Psoas muscle (tissue), 7 donors: ENCODE measurements at regions not wholly inside any gene's neighbourhood (a gene's known extent, or its start where the extent isn't known, plus 50 kb on each side); places are given as distances from the start of the nearest gene placed in this dataset.

Source experiments
- ATAC-seq, 4 donors: fragments of 200-7000 bp; cut with Tn5 transposase; one replicate each; pipeline ENCODE4 v1.9.1; 2020; ENCODE audit warnings: moderate library complexity in 3 of 4, mild to moderate bottlenecking in 2 of 4
- DNase-seq, 2 donors: peaks; one replicate each; pipeline ENCODE4 v3.0.0-alpha.2; 2020
- H3K27ac ChIP-seq: fragments of 200-600 bp; one replicate; pipeline ENCODE4 v1.8.0; 2022
- H3K27me3 ChIP-seq, 3 donors: fragments of 200-600 bp in 1 of 3; one replicate each; pipeline versions ENCODE4 v1.6.1 to v1.8.0; 2013 to 2022; ENCODE audit warnings: low read length in 2 of 3, mild to moderate bottlenecking in 2 of 3, moderate library complexity in 1 of 3; ENCODE audit not compliant: insufficient read depth in 3 of 3
- H3K36me3 ChIP-seq, 2 donors: fragments of 200-600 bp in 1 of 2; one replicate each; pipeline versions ENCODE4 v1.6.1 to v1.8.0; 2013 to 2022; ENCODE audit warnings: low read depth in 1 of 2, mild to moderate bottlenecking in 1 of 2, moderate library complexity in 1 of 2; ENCODE audit not compliant: insufficient read depth in 1 of 2
- H3K4me1 ChIP-seq: fragments of 200-600 bp; one replicate; pipeline ENCODE4 v1.8.0; 2022
- H3K4me3 ChIP-seq: fragments of 200-600 bp; one replicate; pipeline ENCODE4 v1.8.0; 2022; ENCODE audit warnings: mild to moderate bottlenecking
- H3K9me3 ChIP-seq: fragments of 200-600 bp; one replicate; pipeline ENCODE4 v1.8.0; 2022
- WGBS, 3 donors: extraction: QIAGEN DNeasy Blood & Tissue Kit; methylation state at CpG; one replicate each; pipeline versions ENCODE4 v1.1.6 to v1.1.7; 2013; 5-methylcytosine and 5-hydroxymethylcytosine counted together
- intact Hi-C, 2 donors: fragments of 100-400 bp; cut with DNase I; formaldehyde crosslinking; loops; one replicate each; pipeline versions ENCODE4 v1.11.0 to v1.14.2; 2022
- TF ChIP-seq, protein P1 (sequence below): fragments of 200-600 bp; IDR thresholded peaks from one replicate; pipeline ENCODE4 v1.8.0; 2022; ENCODE audit warnings: antibody characterized with exemption
- donor health status: healthy with polysubstance abuse.
- donor health status: DM: no; HTN: no; CAD: no; lungs with moderate emphysema.
- donor health status: Bipolar disorder and iron deficiency.
- donor health status: healthy.
- donor health status: DM: yes; HTN: yes; CAD: no.
- donor health status: DM: no; HTN: no; CAD: no.
- donor health status: DM: yes; HTN: yes; CAD: no.

DNA sequence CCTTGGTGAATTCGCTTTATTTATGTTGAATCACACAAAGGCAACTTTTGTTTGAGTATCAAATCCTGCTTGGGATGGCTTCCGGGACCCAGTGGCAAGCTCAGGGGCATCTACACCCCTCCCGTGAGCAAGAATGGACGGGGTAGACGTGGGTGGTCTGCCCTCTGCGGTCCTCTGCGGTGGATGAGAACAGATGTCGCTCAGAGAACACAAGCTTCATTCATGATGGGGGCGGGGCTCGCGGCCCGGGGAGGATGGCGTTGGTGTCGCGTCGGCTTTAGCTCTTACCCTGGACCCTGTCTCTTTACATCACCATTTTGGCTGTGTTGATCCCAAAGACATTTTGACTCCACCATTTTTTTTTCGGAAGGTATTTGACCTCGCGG, 158.5 kb upstream of the RTL1 start:
- peak; percentile 3 to 23 for DNase-seq
- TF ChIP-seq, protein P1, sequence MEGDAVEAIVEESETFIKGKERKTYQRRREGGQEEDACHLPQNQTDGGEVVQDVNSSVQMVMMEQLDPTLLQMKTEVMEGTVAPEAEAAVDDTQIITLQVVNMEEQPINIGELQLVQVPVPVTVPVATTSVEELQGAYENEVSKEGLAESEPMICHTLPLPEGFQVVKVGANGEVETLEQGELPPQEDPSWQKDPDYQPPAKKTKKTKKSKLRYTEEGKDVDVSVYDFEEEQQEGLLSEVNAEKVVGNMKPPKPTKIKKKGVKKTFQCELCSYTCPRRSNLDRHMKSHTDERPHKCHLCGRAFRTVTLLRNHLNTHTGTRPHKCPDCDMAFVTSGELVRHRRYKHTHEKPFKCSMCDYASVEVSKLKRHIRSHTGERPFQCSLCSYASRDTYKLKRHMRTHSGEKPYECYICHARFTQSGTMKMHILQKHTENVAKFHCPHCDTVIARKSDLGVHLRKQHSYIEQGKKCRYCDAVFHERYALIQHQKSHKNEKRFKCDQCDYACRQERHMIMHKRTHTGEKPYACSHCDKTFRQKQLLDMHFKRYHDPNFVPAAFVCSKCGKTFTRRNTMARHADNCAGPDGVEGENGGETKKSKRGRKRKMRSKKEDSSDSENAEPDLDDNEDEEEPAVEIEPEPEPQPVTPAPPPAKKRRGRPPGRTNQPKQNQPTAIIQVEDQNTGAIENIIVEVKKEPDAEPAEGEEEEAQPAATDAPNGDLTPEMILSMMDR: no peak
- no peak for ATAC-seq
- no peaks in the 10 kb centered on the region for H3K9me3 ChIP-seq
- H3K4me1 ChIP-seq: no peaks in the 10 kb centered on the region
- H3K27me3 ChIP-seq: peaks cover 0 to 7% (median 0%) of the 10 kb centered on the region in 3 donors
- no peaks in the 10 kb centered on the region for H3K36me3 ChIP-seq
- 61 to 83% (median 65%) methylated on average over 19 of the region's 19 CpGs for WGBS, 3 donors
- H3K4me3 ChIP-seq: no peak overlapping the region
- intact Hi-C loops: no loop called here
- no peak overlapping the region for H3K27ac ChIP-seq

DNA sequence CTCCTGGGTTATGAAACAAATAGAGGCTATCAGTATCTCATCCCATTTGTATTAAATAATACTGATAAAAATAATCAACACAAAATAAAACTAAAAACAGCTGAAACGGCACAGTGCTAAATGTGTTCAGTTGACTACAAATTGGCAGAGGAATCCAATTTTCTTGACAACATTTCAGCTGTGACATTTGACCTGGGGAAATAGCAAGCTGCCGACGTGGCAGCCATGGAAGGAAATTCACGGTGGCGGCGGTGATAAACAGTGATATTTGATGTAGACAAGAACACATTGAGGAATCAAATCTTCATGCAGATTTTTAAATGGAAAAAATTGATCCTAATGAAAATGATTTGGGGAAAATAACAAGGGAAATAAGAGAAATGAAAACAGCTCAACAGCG, 159.1 kb upstream of the RTL1 start:
- no peaks in the 10 kb centered on the region for H3K4me1 ChIP-seq
- H3K9me3 ChIP-seq: no peaks in the 10 kb centered on the region
- ATAC-seq (no peak), DNase-seq (no peak)
- H3K27me3 ChIP-seq: peaks cover 0 to 7% (median 0%) of the 10 kb centered on the region in 3 donors
- no peak overlapping the region for H3K4me3 ChIP-seq
- H3K36me3 ChIP-seq: no peaks in the 10 kb centered on the region
- intact Hi-C loops: no loop called here
- TF ChIP-seq, protein P1: no peak
- H3K27ac ChIP-seq: no peak overlapping the region
- WGBS, 3 donors: 44 to 66% (median 63%) methylated on average over 7 of the region's 7 CpGs

DNA sequence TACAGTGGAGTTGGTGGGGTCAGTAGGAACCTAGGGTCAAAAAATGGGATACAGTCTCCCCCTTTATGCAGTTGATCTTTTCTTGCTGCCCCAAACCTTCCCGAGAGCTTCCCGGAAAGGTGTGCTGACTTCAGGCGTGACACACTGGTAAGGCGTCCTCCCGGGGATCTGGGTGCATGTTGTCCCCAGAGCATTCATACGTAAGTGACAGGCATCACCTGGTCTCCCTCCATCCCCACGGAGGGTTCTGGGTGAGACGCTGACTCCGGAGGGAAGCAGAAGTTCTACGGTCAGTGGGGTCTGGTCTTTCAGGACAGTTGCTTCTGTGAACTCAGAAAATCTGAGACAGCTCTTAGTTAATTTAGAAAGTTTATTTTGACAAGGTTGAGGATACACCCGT, 159.6 kb upstream of the RTL1 start:
- H3K36me3 ChIP-seq: no peaks in the 10 kb centered on the region
- peak; percentile 4 to 29 for DNase-seq

DNA sequence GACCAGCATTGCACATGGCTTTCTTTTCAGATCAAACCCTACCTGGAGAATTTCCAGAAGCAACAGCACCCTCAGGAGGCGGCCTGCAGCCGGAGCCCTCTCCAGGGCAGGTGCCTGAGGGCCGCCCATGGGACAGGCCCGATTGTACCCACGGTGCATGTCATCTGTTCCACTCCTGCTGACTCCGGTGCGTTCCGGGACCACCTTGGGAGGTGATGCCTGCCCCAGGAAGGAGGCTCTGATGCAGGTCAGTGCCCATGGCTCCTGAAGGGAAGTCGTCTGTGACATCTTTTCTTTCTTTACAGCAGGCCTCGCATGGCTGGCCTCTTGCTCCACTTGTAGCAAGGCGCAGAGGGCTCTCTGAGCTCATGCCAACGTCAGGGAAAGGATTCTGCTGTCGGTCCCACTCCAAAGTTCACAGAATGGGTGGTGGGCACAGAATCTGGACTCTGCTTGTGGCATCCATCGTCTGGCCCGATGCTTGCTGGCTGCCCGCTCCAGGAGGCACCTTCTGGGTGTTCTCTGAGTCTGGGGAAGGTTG, 160.7 kb upstream of the RTL1 start:
- Histone ChIP-seq H3K27ac (no peak overlapping the region), H3K4me3 (no peak overlapping the region), H3K4me1 (no peaks in the 10 kb centered on the region), H3K9me3 (no peaks in the 10 kb centered on the region), H3K36me3 (no peaks in the 10 kb centered on the region), H3K27me3 (peaks cover 0 to 7% (median 0%) of the 10 kb centered on the region in 3 donors)
- WGBS, 3 donors: 89 to 92% (median 89%) methylated on average over 16 of the region's 16 CpGs
- intact Hi-C loops: no loop called here
- TF ChIP-seq, protein P1: no peak
- ATAC-seq (no peak), DNase-seq (peak; percentile 2 to 38)

More for the DNA sequence above, 159.6 kb upstream of the RTL1 start:
- H3K27ac ChIP-seq: no peak overlapping the region
- intact Hi-C loops: no loop called here
- no peak overlapping the region for H3K4me3 ChIP-seq
- H3K9me3 ChIP-seq: no peaks in the 10 kb centered on the region
- ATAC-seq: no peak
- TF ChIP-seq, protein P1: no peak
- WGBS, 3 donors: 89 to 93% (median 92%) methylated on average over 11 of the region's 11 CpGs
- no peaks in the 10 kb centered on the region for H3K4me1 ChIP-seq
- peaks cover 0 to 7% (median 0%) of the 10 kb centered on the region in 3 donors for H3K27me3 ChIP-seq

DNA sequence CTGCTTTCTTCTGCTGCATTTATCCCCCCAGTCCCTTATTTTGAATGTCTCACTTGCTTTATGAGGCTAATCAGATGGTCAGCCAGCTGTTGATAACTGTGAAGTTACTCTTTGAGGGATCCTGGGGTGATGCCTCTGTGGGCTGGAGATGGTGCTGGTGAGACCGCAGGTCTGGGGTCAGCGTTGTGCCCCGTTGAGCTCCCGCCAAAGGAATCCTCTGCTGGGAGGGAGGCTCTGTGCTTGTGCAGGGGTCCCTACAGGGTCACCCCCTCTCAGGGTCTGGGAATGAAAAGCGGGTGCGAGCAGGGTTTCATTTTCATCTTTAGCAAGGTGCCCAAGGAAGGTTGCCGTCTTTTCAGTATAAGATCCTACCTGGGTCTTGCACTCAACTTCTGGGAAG, 161.2 kb upstream of the RTL1 start:
- intact Hi-C loops: no loop called here
- Histone ChIP-seq H3K27ac (no peak overlapping the region), H3K36me3 (no peaks in the 10 kb centered on the region), H3K4me3 (no peak overlapping the region), H3K9me3 (no peaks in the 10 kb centered on the region), H3K4me1 (no peaks in the 10 kb centered on the region), H3K27me3 (peaks cover 0 to 7% (median 0%) of the 10 kb centered on the region in 3 donors)
- WGBS, 3 donors: 94 to 96% (median 94%) methylated on average over 7 of the region's 7 CpGs
- ATAC-seq (no peak), DNase-seq (no peak)
- TF ChIP-seq, protein P1: no peak
